Endothelial cell of umbilical vein (primary cell): ENCODE measurements at regions not wholly inside any gene's neighbourhood (a gene's known extent, or its start where the extent isn't known, plus 50 kb on each side); places are given as distances from the start of the nearest gene placed in this dataset.

Experiments used
- POLR2A ChIP-seq: IDR thresholded peaks from 2 replicates; pipeline ENCODE4 v1.6.1; 2012; ENCODE audit warnings: low read depth, mild to moderate bottlenecking, control low read depth, low read length
- TF ChIP-seq, protein P1 (sequence below): IDR thresholded peaks from 2 replicates; pipeline ENCODE4 v1.6.1; 2011; ENCODE audit not compliant: insufficient read depth, insufficient read length
- TF ChIP-seq, protein P2 (sequence below), 2 donors: IDR thresholded peaks; 1 replicate in 1 of 2; 2 replicates in 1 of 2; pipeline ENCODE4 v1.5.1; 2011; ENCODE audit warnings: low read length in 2 of 2, mild to moderate bottlenecking in 2 of 2, moderate library complexity in 2 of 2, control low read depth in 1 of 2, inconsistent platforms in 1 of 2, low read depth in 1 of 2; ENCODE audit not compliant: insufficient read depth in 1 of 2; ENCODE audit errors: extremely low read depth in 1 of 2

DNA sequence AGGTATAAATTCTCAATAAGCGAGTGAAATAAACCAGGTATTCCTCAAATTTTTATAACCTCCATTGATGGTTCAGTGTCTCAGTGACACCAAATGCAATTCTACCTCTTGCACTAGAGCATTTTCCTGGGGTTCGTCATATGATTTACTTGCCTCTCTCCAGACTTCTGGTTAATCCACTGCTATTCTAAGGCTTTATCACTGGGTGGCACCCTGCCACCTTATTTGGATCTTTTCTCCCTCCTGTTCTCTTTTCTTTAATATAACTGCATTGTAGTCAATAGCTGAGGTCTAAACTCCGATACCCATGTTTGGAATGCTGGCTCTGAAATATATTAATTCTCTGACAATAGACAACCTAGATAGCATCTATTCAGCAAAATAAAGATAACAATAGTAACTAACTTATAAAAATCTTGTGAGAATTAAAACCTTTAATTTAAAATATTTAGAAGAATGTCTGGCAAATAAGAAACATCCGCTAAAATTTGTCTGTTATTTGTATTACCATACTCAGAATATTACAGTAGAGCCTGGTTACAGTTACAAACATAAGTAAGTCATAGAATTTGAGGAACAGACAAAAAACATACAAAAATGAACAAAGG lies 436.4 kb downstream of the PLA2G4A start:
- TF ChIP-seq, protein P1, sequence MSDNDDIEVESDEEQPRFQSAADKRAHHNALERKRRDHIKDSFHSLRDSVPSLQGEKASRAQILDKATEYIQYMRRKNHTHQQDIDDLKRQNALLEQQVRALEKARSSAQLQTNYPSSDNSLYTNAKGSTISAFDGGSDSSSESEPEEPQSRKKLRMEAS = no peak
- TF ChIP-seq, protein P2, sequence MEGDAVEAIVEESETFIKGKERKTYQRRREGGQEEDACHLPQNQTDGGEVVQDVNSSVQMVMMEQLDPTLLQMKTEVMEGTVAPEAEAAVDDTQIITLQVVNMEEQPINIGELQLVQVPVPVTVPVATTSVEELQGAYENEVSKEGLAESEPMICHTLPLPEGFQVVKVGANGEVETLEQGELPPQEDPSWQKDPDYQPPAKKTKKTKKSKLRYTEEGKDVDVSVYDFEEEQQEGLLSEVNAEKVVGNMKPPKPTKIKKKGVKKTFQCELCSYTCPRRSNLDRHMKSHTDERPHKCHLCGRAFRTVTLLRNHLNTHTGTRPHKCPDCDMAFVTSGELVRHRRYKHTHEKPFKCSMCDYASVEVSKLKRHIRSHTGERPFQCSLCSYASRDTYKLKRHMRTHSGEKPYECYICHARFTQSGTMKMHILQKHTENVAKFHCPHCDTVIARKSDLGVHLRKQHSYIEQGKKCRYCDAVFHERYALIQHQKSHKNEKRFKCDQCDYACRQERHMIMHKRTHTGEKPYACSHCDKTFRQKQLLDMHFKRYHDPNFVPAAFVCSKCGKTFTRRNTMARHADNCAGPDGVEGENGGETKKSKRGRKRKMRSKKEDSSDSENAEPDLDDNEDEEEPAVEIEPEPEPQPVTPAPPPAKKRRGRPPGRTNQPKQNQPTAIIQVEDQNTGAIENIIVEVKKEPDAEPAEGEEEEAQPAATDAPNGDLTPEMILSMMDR (IDR thresholded peaks at IDR 0.05; ENCODE audit: extremely low read depth in 1 of 2, insufficient read depth in 1 of 2, low read depth in 1 of 2, low read length in 2 of 2) = peak; percentile 29 to 49
- no peak for TF ChIP-seq POLR2A
